K562 (cell line): ENCODE measurements at regions not wholly inside any gene's neighbourhood (a gene's known extent, or its start where the extent isn't known, plus 50 kb on each side); places are given as distances from the start of the nearest gene placed in this dataset.

ENCODE experiments used
- ATF3 ChIP-seq, 2 experiments: fragments of 450-650 bp in 1 of 2; sonication (generic) in 1 of 2; formaldehyde crosslinking in 1 of 2; IDR thresholded peaks in 1 of 2; conservative IDR thresholded peaks in 1 of 2; 2 replicates each; pipeline versions ENCODE4 v1.6.1 to v1.8.1; 2016 to 2023; ENCODE audit warnings: mild to moderate bottlenecking in 2 of 2, moderate library complexity in 2 of 2, inconsistent platforms in 1 of 2, missing genetic modification reagents in 1 of 2
- ELF1 ChIP-seq: fragments of 200-800 bp; sonication (Bioruptor generic); IDR thresholded peaks from 2 replicates; pipeline ENCODE4 v1.6.1; 2016; ENCODE audit warnings: missing genetic modification characterization, missing compliant biosample characterization
- GTF2A2 ChIP-seq: IDR thresholded peaks from 2 replicates; pipeline ENCODE4 v1.6.1; 2016; ENCODE audit warnings: mild to moderate bottlenecking, missing genetic modification characterization, missing compliant biosample characterization
- HOMEZ ChIP-seq: fragments of 250-450 bp; sonication (Bioruptor Pico); IDR thresholded peaks from 2 replicates; pipeline ENCODE4 v1.4.0; 2020; ENCODE audit warnings: mild to moderate bottlenecking, moderate library complexity
- JUND ChIP-seq, 2 experiments: IDR thresholded peaks; 2 replicates in 1 of 2; 3 replicates in 1 of 2; pipeline ENCODE4 v1.6.1; 2011; ENCODE audit warnings: borderline replicate concordance in 2 of 2, low read depth in 2 of 2, low read length in 2 of 2, improper control_type of control experiment in 1 of 2, missing biosample characterization in 1 of 2, missing genetic modification characterization in 1 of 2, missing genetic modification reagents in 1 of 2
- MTF1 ChIP-seq: fragments of 250-450 bp; sonication (Bioruptor Pico); IDR thresholded peaks from 2 replicates; pipeline ENCODE4 v1.9.0; 2021; ENCODE audit warnings: moderate library complexity, mild to moderate bottlenecking, inconsistent platforms, borderline replicate concordance
- ZC3H11A ChIP-seq: IDR thresholded peaks from 2 replicates; pipeline ENCODE4 v1.6.1; 2012; ENCODE audit warnings: low read depth, low read length, improper control_type of control experiment
- ZNF121 ChIP-seq: sonication (generic); formaldehyde crosslinking; conservative IDR thresholded peaks from 2 replicates; pipeline ENCODE4 v1.8.0; 2022; ENCODE audit warnings: missing genetic modification reagents
- TF ChIP-seq, protein P1 (sequence below): sonication (generic); formaldehyde crosslinking; IDR thresholded peaks from 2 replicates; pipeline ENCODE4 v1.8.1; 2022; ENCODE audit warnings: missing genetic modification reagents

- TF ChIP-seq GTF2A2 (tag) (no peak), JUND (IDR thresholded peaks at IDR 0.05; ENCODE audit: borderline replicate concordance, low read depth, low read length) (peak; percentile 80), JUND (tag; IDR thresholded peaks at IDR 0.05; ENCODE audit: borderline replicate concordance, low read depth, low read length) (peak; percentile 51; the same call in 1 of the 3 replicates), ELF1 (no peak), HOMEZ (no peak), MTF1 (CRISPR knock-in tag) (no peak), ATF3 (IDR thresholded peaks at IDR 0.05) (peak; percentile 73), ATF3 (CRISPR knock-in tag; conservative IDR thresholded peaks at IDR 0.05) (no peak), ZC3H11A (no peak), ZNF121 (CRISPR knock-in tag) (no peak)
- TF ChIP-seq, protein P1, sequence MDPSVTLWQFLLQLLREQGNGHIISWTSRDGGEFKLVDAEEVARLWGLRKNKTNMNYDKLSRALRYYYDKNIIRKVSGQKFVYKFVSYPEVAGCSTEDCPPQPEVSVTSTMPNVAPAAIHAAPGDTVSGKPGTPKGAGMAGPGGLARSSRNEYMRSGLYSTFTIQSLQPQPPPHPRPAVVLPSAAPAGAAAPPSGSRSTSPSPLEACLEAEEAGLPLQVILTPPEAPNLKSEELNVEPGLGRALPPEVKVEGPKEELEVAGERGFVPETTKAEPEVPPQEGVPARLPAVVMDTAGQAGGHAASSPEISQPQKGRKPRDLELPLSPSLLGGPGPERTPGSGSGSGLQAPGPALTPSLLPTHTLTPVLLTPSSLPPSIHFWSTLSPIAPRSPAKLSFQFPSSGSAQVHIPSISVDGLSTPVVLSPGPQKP (CRISPR knock-in tag), result no peak
Measured at GRCh38 chr16:85331688-85332087, 219.4 kb upstream of the CIBAR2 start (continued).
